ENCODE measurements at regions not wholly inside any gene's neighbourhood (a gene's known extent, or its start where the extent isn't known, plus 50 kb on each side); places are given as distances from the start of the nearest gene placed in this dataset.

GRCh38 chr16:8323153-8323552 is 267.2 kb downstream of the TMEM114 start:
- no peak for TF ChIP-seq CTCF (IDR thresholded peaks at IDR 0.05; ENCODE audit: borderline replicate concordance, insufficient read depth, low read depth, low read length)
- H3K4me3 ChIP-seq (ENCODE audit: low read depth, low read length) = no peak overlapping the region

DNA sequence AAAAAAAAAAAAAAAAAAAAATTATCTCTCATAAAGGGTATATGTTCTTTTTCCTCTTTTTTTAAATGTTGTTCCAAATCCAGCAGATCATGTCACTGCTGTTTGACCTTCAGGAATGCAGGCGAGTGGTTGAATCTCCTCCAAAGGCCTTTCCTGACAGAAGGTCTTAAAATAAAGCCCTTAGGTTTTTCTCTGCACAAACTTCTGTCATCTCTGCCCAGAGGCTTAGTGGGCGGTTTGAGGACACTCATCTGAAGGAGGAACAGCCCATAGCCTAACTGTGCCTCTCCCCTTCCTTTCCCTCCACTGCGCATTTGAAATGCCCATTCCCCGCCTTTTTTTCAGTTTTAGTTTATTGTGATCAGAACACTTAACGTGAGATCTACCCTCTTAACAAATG is 270.2 kb downstream of the TMEM114 start:
- H3K4me3 ChIP-seq (ENCODE audit: low read depth, low read length) = no peak overlapping the region
- TF ChIP-seq CTCF (IDR thresholded peaks at IDR 0.05; ENCODE audit: borderline replicate concordance, insufficient read depth, low read depth, low read length) = no peak

- no peak for TF ChIP-seq CTCF (IDR thresholded peaks at IDR 0.05; ENCODE audit: borderline replicate concordance, insufficient read depth, low read depth, low read length)
- no peak overlapping the region for H3K4me3 ChIP-seq (ENCODE audit: low read depth, low read length)
Observed at GRCh38 chr16:8310816-8311215, 279.5 kb downstream of the TMEM114 start.

DNA sequence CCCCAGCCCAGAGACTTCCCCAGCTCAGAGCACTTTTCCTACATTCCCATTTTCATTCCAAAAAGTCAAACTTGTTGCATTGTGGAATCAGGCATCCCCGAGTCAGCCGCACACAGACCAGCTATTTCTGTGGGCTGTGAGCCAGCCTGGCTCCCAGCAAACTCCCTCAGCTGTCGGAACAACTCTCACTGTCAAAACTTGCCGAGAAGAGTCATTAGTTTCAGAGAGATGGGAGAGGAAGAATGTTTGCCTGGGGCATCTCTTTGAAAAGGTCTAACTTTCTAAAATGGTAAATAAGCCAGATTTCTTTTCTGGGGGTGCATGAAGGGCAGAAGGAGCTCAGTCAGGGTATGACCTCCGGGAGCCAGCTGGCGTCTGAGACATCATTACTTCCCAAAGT is 280.0 kb downstream of the TMEM114 start:
- no peak overlapping the region for H3K4me3 ChIP-seq (ENCODE audit: low read depth, low read length)
- no peak for TF ChIP-seq CTCF (IDR thresholded peaks at IDR 0.05; ENCODE audit: borderline replicate concordance, insufficient read depth, low read depth, low read length)

DNA sequence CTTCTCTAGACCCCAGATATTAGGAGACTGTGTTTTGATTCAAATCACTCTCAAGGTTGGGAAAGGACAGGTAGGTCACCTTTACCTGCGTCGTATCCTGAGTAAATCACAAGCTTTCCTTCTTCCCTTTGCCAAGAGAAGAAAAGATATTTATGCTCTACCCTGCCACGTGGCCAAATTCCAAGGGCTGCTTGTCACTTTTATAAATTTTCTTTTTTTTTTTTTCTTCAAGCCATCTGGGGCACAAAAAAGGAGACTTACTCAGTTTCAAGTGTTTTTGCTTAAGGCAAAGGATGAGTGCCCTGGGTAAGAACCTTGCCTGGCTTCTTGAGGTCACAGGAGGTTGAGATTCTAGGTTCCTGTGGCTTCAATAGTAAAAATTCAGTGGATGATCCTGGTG is 285.1 kb downstream of the TMEM114 start:
- H3K4me3 ChIP-seq (ENCODE audit: low read depth, low read length) = no peak overlapping the region
- TF ChIP-seq CTCF (IDR thresholded peaks at IDR 0.05; ENCODE audit: borderline replicate concordance, insufficient read depth, low read depth, low read length) = no peak

DNA sequence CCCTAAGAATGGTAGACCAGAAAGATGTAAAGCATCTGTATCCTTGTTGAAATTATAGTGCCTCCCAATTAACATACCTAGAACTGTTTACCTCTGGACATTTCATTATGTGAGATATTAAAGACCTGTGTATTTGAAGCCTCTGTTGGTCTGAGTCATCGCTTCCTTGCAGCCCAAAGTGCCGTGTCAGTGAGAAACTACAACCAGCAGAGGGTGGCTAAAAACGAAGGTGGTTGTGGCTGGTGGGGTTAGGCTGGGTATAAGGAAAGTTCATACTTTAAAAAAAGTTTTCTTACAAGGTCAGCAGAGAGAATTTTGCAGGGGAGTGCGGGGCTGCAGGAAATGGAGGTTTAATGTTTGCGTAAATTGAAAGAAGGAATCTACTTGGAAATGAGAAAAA is 290.7 kb downstream of the TMEM114 start:
- TF ChIP-seq CTCF (IDR thresholded peaks at IDR 0.05; ENCODE audit: borderline replicate concordance, insufficient read depth, low read depth, low read length) = no peak
- H3K4me3 ChIP-seq (ENCODE audit: low read depth, low read length) = no peak overlapping the region

DNA sequence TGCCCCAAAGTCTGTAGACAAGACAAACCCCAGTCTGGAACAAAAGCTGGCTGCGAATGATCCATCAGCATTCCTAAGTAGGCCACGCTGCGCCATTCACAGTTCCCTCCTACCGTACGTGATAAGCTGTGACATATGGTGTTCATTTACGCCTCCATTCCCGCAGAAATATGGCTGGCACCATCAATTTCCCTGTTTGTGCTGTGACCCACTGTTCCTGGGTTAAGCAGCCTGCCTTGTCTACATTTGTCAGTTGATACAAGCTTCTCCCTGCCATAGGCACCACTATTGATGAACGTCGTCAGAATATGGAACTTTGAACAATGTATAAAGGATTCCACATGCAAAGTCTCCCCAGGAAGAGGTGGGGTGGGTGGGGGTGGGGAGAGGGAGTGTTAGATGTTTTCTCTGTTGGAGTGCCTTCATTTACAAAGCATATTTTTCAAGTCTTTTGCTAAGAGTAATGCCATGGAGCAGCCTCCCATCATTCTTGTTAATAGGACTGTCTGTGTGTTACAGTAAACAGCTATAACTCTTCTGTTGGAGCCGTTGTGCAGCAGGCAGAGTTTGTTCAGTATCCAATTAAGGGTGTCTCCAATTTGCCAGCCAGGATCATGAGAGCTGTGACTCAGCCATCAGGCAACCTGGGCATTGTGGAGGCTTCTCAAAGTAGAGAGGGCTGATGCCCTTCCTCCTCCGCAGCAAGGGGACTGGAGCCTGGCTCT is 294.6 kb downstream of the TMEM114 start:
- no peak overlapping the region for H3K4me3 ChIP-seq (ENCODE audit: low read depth, low read length)
- no peak for TF ChIP-seq CTCF (IDR thresholded peaks at IDR 0.05; ENCODE audit: borderline replicate concordance, insufficient read depth, low read depth, low read length)
